ENCODE measurements at regions not wholly inside any gene's neighbourhood (a gene's known extent, or its start where the extent isn't known, plus 50 kb on each side); places are given as distances from the start of the nearest gene placed in this dataset.
"Not testable (repeated sequence)": the region's sequence is repeated elsewhere in the genome, so short reads cannot be mapped to it uniquely, and the experiment has no call there.

- DNase-seq: peak; percentile 40
Observed at GRCh38 chr6:85278466-85279035, 171.3 kb upstream of the NT5E start.

DNA sequence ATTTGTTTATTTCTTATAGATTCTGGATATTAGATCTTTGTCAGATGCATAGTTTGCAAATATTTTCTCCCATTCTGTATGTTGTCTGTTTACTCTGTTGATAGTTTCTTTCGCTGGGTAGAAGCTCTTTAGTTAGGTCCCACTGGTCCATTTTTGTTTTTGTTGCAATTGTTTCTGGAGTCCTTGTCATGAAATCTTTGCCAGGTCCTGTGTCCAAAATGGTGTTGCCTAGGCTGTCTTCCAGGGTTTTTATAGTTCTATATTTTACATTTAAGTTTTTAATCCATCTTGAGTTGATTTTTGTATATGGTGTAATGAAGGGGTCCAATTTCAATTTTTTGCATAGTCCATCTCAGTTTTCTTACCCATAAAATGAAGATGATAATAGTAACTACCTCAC lies 173.9 kb upstream of the NT5E start:
- DNase-seq: peak; percentile 80

GRCh38 chr6:85275338-85275985 lies 174.4 kb upstream of the NT5E start:
- no peak for DNase-seq

DNA sequence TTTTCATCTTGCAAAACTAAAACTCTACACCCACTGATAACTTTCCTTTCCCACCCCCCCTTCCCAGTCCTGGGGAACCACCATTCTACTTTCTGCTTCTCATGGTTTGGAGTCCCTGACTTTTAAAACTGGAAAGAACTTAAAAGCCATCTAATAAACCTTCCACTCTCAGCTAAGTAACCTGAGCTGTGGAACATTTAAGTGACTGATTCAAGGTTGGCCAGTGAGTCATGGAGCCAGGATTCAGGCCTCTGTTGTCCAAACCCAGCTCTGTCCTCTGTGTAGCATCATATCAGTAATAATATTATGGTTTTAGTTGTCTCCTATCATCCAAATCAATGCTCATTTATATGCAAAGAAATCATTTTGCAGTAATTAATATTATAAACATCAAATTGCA lies 176.0 kb upstream of the NT5E start:
- no peak for DNase-seq

DNA sequence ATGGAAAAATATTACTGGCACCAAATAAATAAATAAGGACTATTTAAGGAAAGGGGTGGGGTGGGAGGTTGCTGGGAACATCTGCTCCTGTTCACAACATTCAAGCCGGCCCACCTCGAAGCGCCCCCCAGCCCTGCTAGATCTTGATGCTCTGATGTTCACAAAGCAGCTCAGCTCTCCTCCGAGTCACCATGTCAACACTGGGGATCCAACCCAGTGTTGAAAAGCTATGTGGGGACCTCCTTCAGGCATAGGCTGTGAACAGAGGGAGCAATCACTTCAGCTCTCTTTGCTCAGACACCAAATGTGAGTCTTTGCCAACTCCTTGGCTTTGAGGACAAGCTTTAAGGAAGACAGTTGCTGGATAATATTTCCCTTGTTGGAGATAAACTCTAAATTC lies 176.8 kb upstream of the NT5E start:
- DNase-seq: peak; percentile 73

DNA sequence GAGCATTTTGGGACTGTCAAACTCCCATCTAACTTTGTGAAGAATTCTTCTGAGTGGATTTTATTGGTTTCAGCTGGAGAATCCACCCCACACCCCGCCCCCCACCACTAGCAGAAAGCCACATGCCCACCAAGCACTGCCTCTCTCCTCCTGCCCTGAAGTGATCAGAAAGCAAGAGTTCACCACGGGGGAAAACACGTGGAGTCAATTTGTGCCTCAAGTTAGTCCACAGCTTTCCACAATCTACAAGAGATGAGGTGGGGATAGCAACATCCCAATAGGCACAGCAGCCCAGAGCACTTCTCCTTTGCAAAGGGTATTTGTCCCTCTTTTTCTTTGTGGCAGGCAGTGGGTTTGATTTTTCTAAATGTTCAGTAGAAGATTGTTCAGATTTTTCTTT lies 177.3 kb upstream of the NT5E start:
- DNase-seq: peak; percentile 70

- no peak for DNase-seq
Observed at GRCh38 chr6:85262621-85263020, 187.3 kb upstream of the NT5E start.

GRCh38 chr6:85261271-85261670 lies 188.6 kb upstream of the NT5E start:
- peak; percentile 98 for DNase-seq

DNA sequence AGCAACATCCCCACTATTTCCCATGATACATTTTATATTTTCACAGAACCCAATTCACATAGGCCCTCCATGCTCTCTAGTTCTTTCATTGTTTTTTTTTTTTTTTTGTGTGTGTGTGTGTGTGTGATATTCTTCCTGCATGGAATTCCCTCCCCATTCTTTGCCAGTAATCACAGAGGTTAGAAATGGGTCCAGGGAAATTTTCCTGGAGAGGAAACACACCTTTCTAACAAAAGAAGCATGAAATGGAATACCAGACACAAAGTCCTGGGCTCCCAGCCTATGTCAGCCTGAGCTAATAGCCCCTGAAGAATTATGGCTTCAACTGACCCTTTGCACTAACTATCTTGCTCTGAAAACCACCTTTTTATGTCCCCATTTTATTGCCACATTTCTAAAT lies 194.2 kb upstream of the NT5E start:
- no peak for DNase-seq

GRCh38 chr6:85252552-85252951 lies 197.3 kb upstream of the NT5E start:
- no peak for DNase-seq

DNA sequence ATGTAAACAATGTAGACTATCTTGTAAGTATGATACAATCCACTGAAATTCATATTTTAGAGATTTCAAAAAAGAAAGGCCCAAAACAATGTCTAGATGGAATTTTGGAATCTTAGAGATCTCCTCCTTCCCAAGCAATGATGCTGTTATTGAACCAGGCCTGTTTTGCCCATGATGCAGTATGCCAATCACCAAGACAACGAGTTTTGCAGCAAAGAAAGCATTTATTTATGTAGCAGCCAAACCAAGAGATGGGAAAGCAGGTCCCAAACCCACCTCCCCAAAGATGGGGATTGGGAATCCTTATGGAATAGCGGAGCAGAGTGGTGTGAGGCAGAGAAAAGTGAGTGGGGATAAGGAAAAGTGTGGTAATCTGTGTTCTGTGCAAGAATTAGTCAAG lies 197.8 kb upstream of the NT5E start:
- DNase-seq: no peak

DNA sequence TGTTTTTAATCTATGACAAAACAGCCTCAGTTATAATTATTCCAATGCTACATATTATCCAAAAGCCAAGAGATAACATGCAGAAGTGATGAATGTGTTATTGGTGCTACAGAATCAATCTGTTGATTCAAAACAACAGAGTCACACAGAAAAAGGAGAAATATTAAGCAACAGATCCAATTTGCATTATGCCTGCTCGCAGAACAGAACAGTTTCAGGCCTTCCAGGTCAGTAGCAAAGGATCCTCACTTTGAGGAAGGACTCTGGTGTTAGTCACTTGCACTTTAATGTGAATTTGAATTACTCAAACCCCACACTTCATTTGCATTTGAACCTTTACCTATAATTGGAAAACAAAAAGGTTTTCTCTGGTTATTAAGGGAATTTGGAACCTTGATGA lies 198.6 kb upstream of the NT5E start:
- DNase-seq: no peak

DNA sequence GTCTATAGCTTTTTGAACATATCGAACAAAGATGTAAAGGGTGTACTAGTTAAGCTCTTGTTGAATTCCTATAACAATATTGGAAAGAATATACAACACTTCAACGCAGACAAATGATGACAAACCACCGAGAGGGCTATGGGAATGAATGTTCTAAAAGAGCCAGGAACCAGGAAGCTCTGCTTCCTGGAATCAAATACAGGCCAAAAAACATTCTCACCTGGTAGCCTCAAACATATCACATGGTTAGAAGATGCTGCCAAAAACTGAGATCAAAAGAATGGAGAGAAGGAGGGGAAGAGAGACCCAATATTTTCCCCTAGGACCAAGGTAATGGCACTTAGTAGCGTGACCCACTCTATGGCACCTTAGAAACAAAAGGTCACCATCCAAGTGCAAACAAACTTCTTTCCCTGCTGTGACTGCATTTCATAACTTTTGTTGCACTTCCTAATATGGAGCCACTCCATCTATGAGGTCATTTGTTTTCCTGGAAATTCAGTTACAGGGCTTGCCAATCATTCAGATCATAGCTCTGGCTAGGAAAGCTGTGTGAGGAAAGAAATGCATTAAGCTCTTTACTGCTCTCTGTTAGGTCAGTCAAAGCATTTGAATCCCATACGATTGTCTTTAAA lies 199.2 kb upstream of the NT5E start:
- peak; percentile 96 for DNase-seq

- DNase-seq: no peak
Observed at GRCh38 chr6:85245004-85245403, 204.9 kb upstream of the NT5E start.

DNA sequence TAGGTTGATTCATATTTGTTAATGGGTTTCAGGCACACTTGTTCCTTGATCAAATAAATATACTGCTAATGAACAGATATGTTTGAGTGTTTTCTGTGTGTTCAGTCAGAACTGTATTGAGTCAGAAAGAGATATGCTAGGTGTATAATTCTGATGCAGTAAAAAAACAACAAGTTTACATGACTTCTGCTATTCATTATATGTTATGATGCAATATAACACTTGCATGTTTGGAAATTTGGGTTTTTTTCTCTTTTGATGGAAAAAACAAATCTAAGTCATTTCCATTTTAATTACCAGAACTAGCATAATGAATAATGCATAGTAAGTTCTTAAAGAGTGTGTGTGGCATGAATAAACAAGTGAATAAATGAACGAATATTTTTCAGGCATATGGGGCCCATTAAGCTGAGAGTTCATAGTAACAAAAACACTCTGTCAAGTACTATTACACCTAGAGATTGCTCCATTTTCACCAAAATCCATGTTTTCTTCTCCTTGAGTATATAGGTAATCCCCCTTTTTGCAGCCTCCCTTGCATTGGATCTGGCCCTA lies 208.3 kb upstream of the NT5E start:
- no peak for DNase-seq

GRCh38 chr6:85240787-85241385 lies 209.0 kb upstream of the NT5E start:
- no peak for DNase-seq

- DNase-seq: no peak
Observed at GRCh38 chr6:85237478-85237877, 212.4 kb upstream of the NT5E start.

GRCh38 chr6:85236636-85237035 lies 213.2 kb upstream of the NT5E start:
- DNase-seq: no peak

GRCh38 chr6:85227345-85227744 lies 222.5 kb upstream of the NT5E start:
- not testable (repeated sequence) for DNase-seq

DNA sequence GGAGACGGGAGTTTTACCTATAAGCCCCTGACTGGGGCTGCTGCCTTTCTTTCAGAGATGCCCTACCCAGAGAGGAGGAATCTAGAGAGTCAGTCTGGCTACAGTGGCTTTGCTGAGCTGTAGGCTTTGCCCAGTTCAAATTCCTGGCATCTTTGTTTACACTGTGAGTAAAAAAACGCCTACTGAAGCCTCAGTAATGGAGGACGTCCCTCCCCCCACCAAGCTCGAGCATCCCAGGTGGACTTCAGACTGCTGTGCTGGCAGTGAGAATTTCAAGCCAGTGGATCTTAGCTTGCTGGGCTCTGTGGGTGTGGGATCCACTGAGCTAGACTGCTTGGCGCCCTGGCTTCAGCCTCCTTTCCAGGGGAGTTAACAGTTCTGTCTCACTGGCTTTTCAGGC lies 237.1 kb upstream of the NT5E start:
- not testable (repeated sequence) for DNase-seq

- DNase-seq: no peak
Observed at GRCh38 chr6:85195243-85195642, 254.6 kb upstream of the NT5E start.

DNA sequence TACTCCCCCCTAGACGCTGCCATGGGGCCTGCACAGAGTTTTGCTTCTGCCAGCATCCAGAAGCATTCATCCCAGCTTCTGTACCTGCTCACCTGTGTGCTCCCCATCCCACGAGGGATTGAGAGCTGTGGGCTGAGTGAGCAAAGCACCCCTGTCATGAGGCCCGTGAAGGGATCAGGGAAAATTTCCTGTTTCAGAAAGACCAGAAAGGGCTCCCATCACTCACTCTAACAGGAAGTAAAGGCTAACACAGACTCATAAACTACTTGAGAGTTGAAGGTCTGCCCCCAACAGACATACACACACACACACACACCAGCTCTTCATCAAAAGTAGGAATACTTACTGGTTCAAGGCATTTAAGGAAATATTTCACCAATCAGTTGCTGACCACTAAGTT lies 256.5 kb upstream of the NT5E start:
- DNase-seq: no peak

DNA sequence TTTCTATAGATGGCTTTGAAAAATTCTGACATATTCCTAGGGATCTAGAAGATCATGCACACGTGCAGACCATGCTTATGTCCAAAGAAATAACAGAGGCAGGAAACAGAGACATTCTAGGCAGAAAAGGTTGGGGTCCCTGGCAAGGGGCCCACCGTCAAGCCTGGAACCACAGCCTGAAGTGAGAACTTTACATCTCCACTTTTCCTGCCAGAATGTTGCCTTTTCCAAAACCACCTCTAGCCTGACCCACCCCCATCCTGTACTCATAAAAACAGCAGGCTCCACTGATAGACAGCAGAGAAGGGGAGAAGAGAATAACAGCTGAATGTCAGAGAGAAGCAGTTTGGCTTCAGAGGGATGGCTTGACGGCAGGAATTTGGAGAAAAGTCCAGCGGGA lies 257.3 kb upstream of the NT5E start:
- DNase-seq: no peak

Data from skin of body (tissue), 1 donor.